Ishikawa (cell line): ENCODE measurements at regions not wholly inside any gene's neighbourhood (a gene's known extent, or its start where the extent isn't known, plus 50 kb on each side); places are given as distances from the start of the nearest gene placed in this dataset.

ENCODE experiments used
- EGR1 ChIP-seq: IDR thresholded peaks from 2 replicates; pipeline ENCODE4 v1.6.1; 2012
- FOXM1 ChIP-seq: IDR thresholded peaks from 2 replicates; pipeline ENCODE4 v1.6.1; 2012; ENCODE audit warnings: low read depth, borderline replicate concordance
- NFIC ChIP-seq: IDR thresholded peaks from 2 replicates; pipeline ENCODE4 v1.6.1; 2012
- TAF1 ChIP-seq: IDR thresholded peaks from 2 replicates; pipeline ENCODE4 v1.6.1; 2012; ENCODE audit warnings: low read depth, mild to moderate bottlenecking
- TF ChIP-seq, protein P1 (sequence below): IDR thresholded peaks from 2 replicates; pipeline ENCODE4 v1.6.1; 2012
- TF ChIP-seq, protein P2 (sequence below): IDR thresholded peaks from 2 replicates; pipeline ENCODE4 v1.6.1; 2012; ENCODE audit warnings: low read depth, mild to moderate bottlenecking

GRCh38 chr7:111642373-111642772 lies 80.1 kb upstream of the IMMP2L start:
- no peak for TF ChIP-seq EGR1
- TF ChIP-seq, protein P1, sequence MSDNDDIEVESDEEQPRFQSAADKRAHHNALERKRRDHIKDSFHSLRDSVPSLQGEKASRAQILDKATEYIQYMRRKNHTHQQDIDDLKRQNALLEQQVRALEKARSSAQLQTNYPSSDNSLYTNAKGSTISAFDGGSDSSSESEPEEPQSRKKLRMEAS: no peak
- no peak for TF ChIP-seq NFIC
- TF ChIP-seq, protein P2, sequence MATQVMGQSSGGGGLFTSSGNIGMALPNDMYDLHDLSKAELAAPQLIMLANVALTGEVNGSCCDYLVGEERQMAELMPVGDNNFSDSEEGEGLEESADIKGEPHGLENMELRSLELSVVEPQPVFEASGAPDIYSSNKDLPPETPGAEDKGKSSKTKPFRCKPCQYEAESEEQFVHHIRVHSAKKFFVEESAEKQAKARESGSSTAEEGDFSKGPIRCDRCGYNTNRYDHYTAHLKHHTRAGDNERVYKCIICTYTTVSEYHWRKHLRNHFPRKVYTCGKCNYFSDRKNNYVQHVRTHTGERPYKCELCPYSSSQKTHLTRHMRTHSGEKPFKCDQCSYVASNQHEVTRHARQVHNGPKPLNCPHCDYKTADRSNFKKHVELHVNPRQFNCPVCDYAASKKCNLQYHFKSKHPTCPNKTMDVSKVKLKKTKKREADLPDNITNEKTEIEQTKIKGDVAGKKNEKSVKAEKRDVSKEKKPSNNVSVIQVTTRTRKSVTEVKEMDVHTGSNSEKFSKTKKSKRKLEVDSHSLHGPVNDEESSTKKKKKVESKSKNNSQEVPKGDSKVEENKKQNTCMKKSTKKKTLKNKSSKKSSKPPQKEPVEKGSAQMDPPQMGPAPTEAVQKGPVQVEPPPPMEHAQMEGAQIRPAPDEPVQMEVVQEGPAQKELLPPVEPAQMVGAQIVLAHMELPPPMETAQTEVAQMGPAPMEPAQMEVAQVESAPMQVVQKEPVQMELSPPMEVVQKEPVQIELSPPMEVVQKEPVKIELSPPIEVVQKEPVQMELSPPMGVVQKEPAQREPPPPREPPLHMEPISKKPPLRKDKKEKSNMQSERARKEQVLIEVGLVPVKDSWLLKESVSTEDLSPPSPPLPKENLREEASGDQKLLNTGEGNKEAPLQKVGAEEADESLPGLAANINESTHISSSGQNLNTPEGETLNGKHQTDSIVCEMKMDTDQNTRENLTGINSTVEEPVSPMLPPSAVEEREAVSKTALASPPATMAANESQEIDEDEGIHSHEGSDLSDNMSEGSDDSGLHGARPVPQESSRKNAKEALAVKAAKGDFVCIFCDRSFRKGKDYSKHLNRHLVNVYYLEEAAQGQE: no peak
- TF ChIP-seq FOXM1: no peak
- TF ChIP-seq TAF1: no peak
